ENCODE measurements at regions not wholly inside any gene's neighbourhood (a gene's known extent, or its start where the extent isn't known, plus 50 kb on each side); places are given as distances from the start of the nearest gene placed in this dataset.
"Not testable (repeated sequence)": the region's sequence is repeated elsewhere in the genome, so short reads cannot be mapped to it uniquely, and the experiment has no call there.

GRCh38 chr22:25344366-25344765 is 124.9 kb downstream of the CRYBB2 start:
- TF ChIP-seq, protein P1, sequence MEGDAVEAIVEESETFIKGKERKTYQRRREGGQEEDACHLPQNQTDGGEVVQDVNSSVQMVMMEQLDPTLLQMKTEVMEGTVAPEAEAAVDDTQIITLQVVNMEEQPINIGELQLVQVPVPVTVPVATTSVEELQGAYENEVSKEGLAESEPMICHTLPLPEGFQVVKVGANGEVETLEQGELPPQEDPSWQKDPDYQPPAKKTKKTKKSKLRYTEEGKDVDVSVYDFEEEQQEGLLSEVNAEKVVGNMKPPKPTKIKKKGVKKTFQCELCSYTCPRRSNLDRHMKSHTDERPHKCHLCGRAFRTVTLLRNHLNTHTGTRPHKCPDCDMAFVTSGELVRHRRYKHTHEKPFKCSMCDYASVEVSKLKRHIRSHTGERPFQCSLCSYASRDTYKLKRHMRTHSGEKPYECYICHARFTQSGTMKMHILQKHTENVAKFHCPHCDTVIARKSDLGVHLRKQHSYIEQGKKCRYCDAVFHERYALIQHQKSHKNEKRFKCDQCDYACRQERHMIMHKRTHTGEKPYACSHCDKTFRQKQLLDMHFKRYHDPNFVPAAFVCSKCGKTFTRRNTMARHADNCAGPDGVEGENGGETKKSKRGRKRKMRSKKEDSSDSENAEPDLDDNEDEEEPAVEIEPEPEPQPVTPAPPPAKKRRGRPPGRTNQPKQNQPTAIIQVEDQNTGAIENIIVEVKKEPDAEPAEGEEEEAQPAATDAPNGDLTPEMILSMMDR (IDR thresholded peaks at IDR 0.05) = not testable (repeated sequence)
- TF ChIP-seq ZFX (IDR thresholded peaks at IDR 0.05; ENCODE audit: borderline replicate concordance) = not testable (repeated sequence)

Measured in 22Rv1 (cell line).